ENCODE measurements at regions not wholly inside any gene's neighbourhood (a gene's known extent, or its start where the extent isn't known, plus 50 kb on each side); places are given as distances from the start of the nearest gene placed in this dataset.

DNA sequence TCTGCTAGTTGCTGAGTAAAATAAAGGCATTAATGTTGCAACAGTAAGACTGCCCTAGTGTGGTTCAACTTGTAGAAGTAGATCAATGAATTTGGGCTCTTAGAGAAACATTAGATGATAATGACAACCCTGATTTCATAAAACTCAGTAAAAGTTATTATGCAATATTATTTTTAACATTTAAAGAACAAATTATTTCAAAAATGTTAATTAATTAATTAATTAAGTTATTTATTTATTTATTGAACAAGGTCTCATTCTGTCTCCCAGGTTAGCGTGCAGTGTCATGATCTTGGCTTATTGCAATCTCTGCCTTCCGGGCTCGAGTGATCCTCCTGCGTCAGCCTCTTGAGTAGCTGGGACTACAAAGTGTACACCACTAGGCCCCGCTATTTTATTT, 1016.4 kb downstream of the VRK1 start:
- Histone ChIP-seq H3K4me3 (ENCODE audit: insufficient read depth, low read depth, low read length) (no peak overlapping the region), H3K9ac (ENCODE audit: low read length) (no peak overlapping the region), H2AFZ (ENCODE audit: low read depth, low read length) (no peak overlapping the region), H3K36me3 (ENCODE audit: insufficient read depth, low read length) (no peaks in the 10 kb centered on the region), H3K27me3 (ENCODE audit: insufficient read depth, low read length) (no peaks in the 10 kb centered on the region), H3K79me2 (ENCODE audit: insufficient read depth, low read length) (no peaks in the 10 kb centered on the region), H3K4me1 (ENCODE audit: insufficient read depth, low read length) (no peaks in the 10 kb centered on the region), H4K20me1 (ENCODE audit: insufficient read depth, low read length) (no peaks in the 10 kb centered on the region), H3K9me3 (ENCODE audit: insufficient read depth, low read depth, low read length) (peaks cover 2% of the 10 kb centered on the region), H3K4me2 (ENCODE audit: low read length) (no peak overlapping the region), H3K27ac (ENCODE audit: low read depth, low read length) (no peak overlapping the region)
- Mint-ChIP-seq H3K9me3 (ENCODE audit: unreplicated experiment) (peaks cover 2% of the 10 kb centered on the region), H3K36me3 (ENCODE audit: low read depth, unreplicated experiment) (no peaks in the 10 kb centered on the region), H3K27ac (ENCODE audit: unreplicated experiment) (no peak overlapping the region), H3K27me3 (ENCODE audit: low read depth, unreplicated experiment) (peaks cover 1% of the 10 kb centered on the region), H3K4me3 (ENCODE audit: unreplicated experiment) (no peak overlapping the region), H3K4me1 (ENCODE audit: low read depth, unreplicated experiment) (no peaks in the 10 kb centered on the region)
- FAIRE-seq, result no peak
- no peak for DNase-seq (ENCODE audit: low read depth)
- TF ChIP-seq EZH2 (IDR thresholded peaks at IDR 0.05; ENCODE audit: insufficient read depth, low read length), result no peak
- TF ChIP-seq, protein P1, sequence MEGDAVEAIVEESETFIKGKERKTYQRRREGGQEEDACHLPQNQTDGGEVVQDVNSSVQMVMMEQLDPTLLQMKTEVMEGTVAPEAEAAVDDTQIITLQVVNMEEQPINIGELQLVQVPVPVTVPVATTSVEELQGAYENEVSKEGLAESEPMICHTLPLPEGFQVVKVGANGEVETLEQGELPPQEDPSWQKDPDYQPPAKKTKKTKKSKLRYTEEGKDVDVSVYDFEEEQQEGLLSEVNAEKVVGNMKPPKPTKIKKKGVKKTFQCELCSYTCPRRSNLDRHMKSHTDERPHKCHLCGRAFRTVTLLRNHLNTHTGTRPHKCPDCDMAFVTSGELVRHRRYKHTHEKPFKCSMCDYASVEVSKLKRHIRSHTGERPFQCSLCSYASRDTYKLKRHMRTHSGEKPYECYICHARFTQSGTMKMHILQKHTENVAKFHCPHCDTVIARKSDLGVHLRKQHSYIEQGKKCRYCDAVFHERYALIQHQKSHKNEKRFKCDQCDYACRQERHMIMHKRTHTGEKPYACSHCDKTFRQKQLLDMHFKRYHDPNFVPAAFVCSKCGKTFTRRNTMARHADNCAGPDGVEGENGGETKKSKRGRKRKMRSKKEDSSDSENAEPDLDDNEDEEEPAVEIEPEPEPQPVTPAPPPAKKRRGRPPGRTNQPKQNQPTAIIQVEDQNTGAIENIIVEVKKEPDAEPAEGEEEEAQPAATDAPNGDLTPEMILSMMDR (IDR thresholded peaks at IDR 0.05; ENCODE audit: insufficient read depth, low read depth, low read length), result no peak

DNA sequence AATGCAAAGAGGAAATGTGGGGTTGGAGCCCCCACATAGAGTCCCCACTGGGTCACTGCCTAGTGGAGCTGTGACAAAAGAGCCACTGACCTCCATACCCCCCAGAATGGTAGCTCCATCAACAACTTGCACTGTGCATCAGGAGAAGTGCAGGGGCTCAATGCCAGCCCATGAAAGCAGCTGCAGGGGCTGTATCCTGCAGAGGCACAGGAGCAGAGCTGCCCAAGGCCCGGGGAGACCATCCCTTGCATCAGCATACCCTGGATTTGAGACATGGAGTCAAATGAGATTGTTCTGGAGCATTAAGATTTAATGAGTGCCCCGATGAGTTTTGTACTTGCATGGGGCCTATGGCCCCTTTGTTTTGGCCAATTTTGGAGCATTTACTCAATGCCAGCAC, 1023.6 kb downstream of the VRK1 start:
- Histone ChIP-seq H3K79me2 (ENCODE audit: insufficient read depth, low read length) (no peaks in the 10 kb centered on the region), H3K36me3 (ENCODE audit: insufficient read depth, low read length) (no peaks in the 10 kb centered on the region), H3K9ac (ENCODE audit: low read length) (no peak overlapping the region), H3K9me3 (ENCODE audit: insufficient read depth, low read depth, low read length) (peaks cover 2% of the 10 kb centered on the region), H3K27me3 (ENCODE audit: insufficient read depth, low read length) (no peaks in the 10 kb centered on the region), H3K27ac (ENCODE audit: low read depth, low read length) (no peak overlapping the region), H3K4me3 (ENCODE audit: insufficient read depth, low read depth, low read length) (no peak overlapping the region), H3K4me2 (ENCODE audit: low read length) (no peak overlapping the region), H2AFZ (ENCODE audit: low read depth, low read length) (no peak overlapping the region), H3K4me1 (ENCODE audit: insufficient read depth, low read length) (peaks cover 2% of the 10 kb centered on the region), H4K20me1 (ENCODE audit: insufficient read depth, low read length) (no peaks in the 10 kb centered on the region)
- H3K27ac Mint-ChIP-seq (ENCODE audit: unreplicated experiment), result no peak overlapping the region
- no peak for FAIRE-seq
- H3K4me3 Mint-ChIP-seq (ENCODE audit: unreplicated experiment), result no peak overlapping the region
- no peaks in the 10 kb centered on the region for H3K9me3 Mint-ChIP-seq (ENCODE audit: unreplicated experiment)
- no peaks in the 10 kb centered on the region for H3K4me1 Mint-ChIP-seq (ENCODE audit: low read depth, unreplicated experiment)
- no peaks in the 10 kb centered on the region for H3K36me3 Mint-ChIP-seq (ENCODE audit: low read depth, unreplicated experiment)
- no peaks in the 10 kb centered on the region for H3K27me3 Mint-ChIP-seq (ENCODE audit: low read depth, unreplicated experiment)
- no peak for DNase-seq (ENCODE audit: low read depth)
- TF ChIP-seq, protein P1 (IDR thresholded peaks at IDR 0.05; ENCODE audit: insufficient read depth, low read depth, low read length), result no peak
- no peak for TF ChIP-seq EZH2 (IDR thresholded peaks at IDR 0.05; ENCODE audit: insufficient read depth, low read length)

GRCh38 chr14:97824218-97824617, 1027.0 kb downstream of the VRK1 start:
- H3K27ac Mint-ChIP-seq (ENCODE audit: unreplicated experiment), result no peak overlapping the region
- no peaks in the 10 kb centered on the region for H3K27me3 Mint-ChIP-seq (ENCODE audit: low read depth, unreplicated experiment)
- no peak overlapping the region for H3K4me2 ChIP-seq (ENCODE audit: low read length)
- no peaks in the 10 kb centered on the region for H3K27me3 ChIP-seq (ENCODE audit: insufficient read depth, low read length)
- no peak overlapping the region for H3K4me3 ChIP-seq (ENCODE audit: insufficient read depth, low read depth, low read length)
- no peaks in the 10 kb centered on the region for H3K79me2 ChIP-seq (ENCODE audit: insufficient read depth, low read length)
- H3K36me3 ChIP-seq (ENCODE audit: insufficient read depth, low read length), result no peaks in the 10 kb centered on the region
- no peak overlapping the region for H2AFZ ChIP-seq (ENCODE audit: low read depth, low read length)
- H3K9ac ChIP-seq (ENCODE audit: low read length), result no peak overlapping the region
- DNase-seq (ENCODE audit: low read depth) (no peak), FAIRE-seq (no peak)
- H3K4me3 Mint-ChIP-seq (ENCODE audit: unreplicated experiment), result no peak overlapping the region
- no peaks in the 10 kb centered on the region for H3K4me1 Mint-ChIP-seq (ENCODE audit: low read depth, unreplicated experiment)
- H3K9me3 ChIP-seq (ENCODE audit: insufficient read depth, low read depth, low read length), result no peaks in the 10 kb centered on the region
- TF ChIP-seq, protein P1 (IDR thresholded peaks at IDR 0.05; ENCODE audit: insufficient read depth, low read depth, low read length), result no peak
- no peak for TF ChIP-seq EZH2 (IDR thresholded peaks at IDR 0.05; ENCODE audit: insufficient read depth, low read length)
- no peaks in the 10 kb centered on the region for H3K4me1 ChIP-seq (ENCODE audit: insufficient read depth, low read length)
- H3K36me3 Mint-ChIP-seq (ENCODE audit: low read depth, unreplicated experiment), result no peaks in the 10 kb centered on the region
- H3K27ac ChIP-seq (ENCODE audit: low read depth, low read length), result no peak overlapping the region
- no peaks in the 10 kb centered on the region for H4K20me1 ChIP-seq (ENCODE audit: insufficient read depth, low read length)
- H3K9me3 Mint-ChIP-seq (ENCODE audit: unreplicated experiment), result no peaks in the 10 kb centered on the region

Measured in astrocyte (in vitro differentiated cells and primary cell).